ENCODE measurements at regions not wholly inside any gene's neighbourhood (a gene's known extent, or its start where the extent isn't known, plus 50 kb on each side); places are given as distances from the start of the nearest gene placed in this dataset.
"Not testable (repeated sequence)": the region's sequence is repeated elsewhere in the genome, so short reads cannot be mapped to it uniquely, and the experiment has no call there.

DNA sequence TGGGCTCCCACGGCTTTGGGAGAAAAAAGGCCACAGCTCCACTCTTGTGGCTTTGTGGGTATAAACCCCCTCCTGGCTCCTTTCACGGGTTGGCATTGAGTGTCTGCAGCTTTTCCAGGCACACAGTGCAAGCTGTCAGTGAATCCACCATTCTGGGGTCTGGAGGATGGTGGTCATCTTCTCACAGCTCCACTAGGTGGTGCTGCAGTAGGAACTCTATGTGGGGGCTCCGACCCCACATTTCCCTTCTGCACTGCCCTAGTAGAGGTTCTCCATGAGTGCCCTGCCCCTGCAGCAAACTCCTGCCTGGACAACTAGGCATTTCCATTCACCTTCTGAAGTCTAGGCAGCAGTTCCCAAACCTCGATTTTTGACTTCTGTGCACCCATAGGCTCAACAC lies 104.5 kb downstream of the ART5 start:
- not testable (repeated sequence) for H3K27me3 ChIP-seq (ENCODE audit: insufficient read depth); H3K4me3 Mint-ChIP-seq; H3K27ac ChIP-seq (ENCODE audit: low read depth); H3K27me3 Mint-ChIP-seq (ENCODE audit: insufficient read depth, low read depth, poor library complexity); DNase-seq (ENCODE audit: low spot score); ATAC-seq; H3K4me2 ChIP-seq; H3K4me3 ChIP-seq; H3F3A ChIP-seq (replicated peaks; ENCODE audit: low read depth); H3K36me3 ChIP-seq (ENCODE audit: insufficient read depth); H3K4me1 ChIP-seq (ENCODE audit: insufficient read depth); H3K4me1 Mint-ChIP-seq; H3K9me2 ChIP-seq (ENCODE audit: insufficient read depth); H2AFZ ChIP-seq; H3K27ac Mint-ChIP-seq; H4K20me1 ChIP-seq (replicated peaks; ENCODE audit: insufficient read depth); H3K79me2 ChIP-seq (replicated peaks; ENCODE audit: insufficient read depth)
- Mint-ChIP-seq H3K36me3 (ENCODE audit: low read depth) (peaks cover 39% of the 10 kb centered on the region), H3K9me3 (peaks cover 40% of the 10 kb centered on the region)
- TF ChIP-seq, protein P1, sequence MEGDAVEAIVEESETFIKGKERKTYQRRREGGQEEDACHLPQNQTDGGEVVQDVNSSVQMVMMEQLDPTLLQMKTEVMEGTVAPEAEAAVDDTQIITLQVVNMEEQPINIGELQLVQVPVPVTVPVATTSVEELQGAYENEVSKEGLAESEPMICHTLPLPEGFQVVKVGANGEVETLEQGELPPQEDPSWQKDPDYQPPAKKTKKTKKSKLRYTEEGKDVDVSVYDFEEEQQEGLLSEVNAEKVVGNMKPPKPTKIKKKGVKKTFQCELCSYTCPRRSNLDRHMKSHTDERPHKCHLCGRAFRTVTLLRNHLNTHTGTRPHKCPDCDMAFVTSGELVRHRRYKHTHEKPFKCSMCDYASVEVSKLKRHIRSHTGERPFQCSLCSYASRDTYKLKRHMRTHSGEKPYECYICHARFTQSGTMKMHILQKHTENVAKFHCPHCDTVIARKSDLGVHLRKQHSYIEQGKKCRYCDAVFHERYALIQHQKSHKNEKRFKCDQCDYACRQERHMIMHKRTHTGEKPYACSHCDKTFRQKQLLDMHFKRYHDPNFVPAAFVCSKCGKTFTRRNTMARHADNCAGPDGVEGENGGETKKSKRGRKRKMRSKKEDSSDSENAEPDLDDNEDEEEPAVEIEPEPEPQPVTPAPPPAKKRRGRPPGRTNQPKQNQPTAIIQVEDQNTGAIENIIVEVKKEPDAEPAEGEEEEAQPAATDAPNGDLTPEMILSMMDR (conservative IDR thresholded peaks at IDR 0.05; ENCODE audit: low read depth in 2 of 2), result peak; percentile 40 to 47

DNA sequence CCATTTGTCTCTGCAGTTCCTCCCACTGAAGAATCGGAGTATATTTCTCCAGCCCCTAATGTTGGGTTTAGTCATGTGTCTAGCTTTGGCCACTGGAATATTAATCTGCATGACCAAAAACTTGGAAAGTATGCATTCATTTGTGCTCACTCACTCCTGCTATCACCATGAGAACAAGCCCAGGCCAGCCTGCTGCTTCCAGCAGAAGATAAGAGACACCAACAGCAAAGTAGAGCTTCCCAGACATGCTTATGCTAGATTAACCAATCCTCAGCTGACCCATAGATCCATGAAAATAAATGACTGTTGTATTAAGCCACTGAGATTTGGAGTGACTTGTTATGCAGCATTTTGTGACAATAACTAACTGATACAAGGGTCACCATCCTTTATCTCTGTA lies 108.8 kb downstream of the ART5 start:
- H3K4me1 ChIP-seq (ENCODE audit: insufficient read depth); H2AFZ ChIP-seq; H3F3A ChIP-seq (replicated peaks; ENCODE audit: low read depth); H3K27ac Mint-ChIP-seq; H3K27me3 ChIP-seq (ENCODE audit: insufficient read depth); H3K4me3 Mint-ChIP-seq; H4K20me1 ChIP-seq (replicated peaks; ENCODE audit: insufficient read depth); H3K9me2 ChIP-seq (ENCODE audit: insufficient read depth); H3K79me2 ChIP-seq (replicated peaks; ENCODE audit: insufficient read depth); H3K4me2 ChIP-seq; H3K4me3 ChIP-seq; H3K4me1 Mint-ChIP-seq; H3K36me3 ChIP-seq (ENCODE audit: insufficient read depth); H3K27ac ChIP-seq (ENCODE audit: low read depth); ATAC-seq; H3K27me3 Mint-ChIP-seq (ENCODE audit: insufficient read depth, low read depth, poor library complexity); DNase-seq (ENCODE audit: low spot score): not testable (repeated sequence)
- Mint-ChIP-seq H3K36me3 (ENCODE audit: low read depth) (peaks cover 26% of the 10 kb centered on the region), H3K9me3 (peaks cover 23% of the 10 kb centered on the region)

- not testable (repeated sequence) for DNase-seq (ENCODE audit: low spot score); H3K4me3 ChIP-seq; H3K9me3 Mint-ChIP-seq; H3K27me3 Mint-ChIP-seq (ENCODE audit: insufficient read depth, low read depth, poor library complexity); H3K79me2 ChIP-seq (replicated peaks; ENCODE audit: insufficient read depth); H3K27me3 ChIP-seq (ENCODE audit: insufficient read depth); H3K36me3 ChIP-seq (ENCODE audit: insufficient read depth); H4K20me1 ChIP-seq (replicated peaks; ENCODE audit: insufficient read depth); ATAC-seq; H3F3A ChIP-seq (replicated peaks; ENCODE audit: low read depth); H3K4me1 Mint-ChIP-seq; H3K4me2 ChIP-seq; H2AFZ ChIP-seq; H3K27ac Mint-ChIP-seq; H3K36me3 Mint-ChIP-seq (ENCODE audit: low read depth); H3K27ac ChIP-seq (ENCODE audit: low read depth); H3K4me1 ChIP-seq (ENCODE audit: insufficient read depth); H3K9me2 ChIP-seq (ENCODE audit: insufficient read depth); H3K4me3 Mint-ChIP-seq
Measured at GRCh38 chr11:3531280-3531679, 110.5 kb downstream of the ART5 start.

DNA sequence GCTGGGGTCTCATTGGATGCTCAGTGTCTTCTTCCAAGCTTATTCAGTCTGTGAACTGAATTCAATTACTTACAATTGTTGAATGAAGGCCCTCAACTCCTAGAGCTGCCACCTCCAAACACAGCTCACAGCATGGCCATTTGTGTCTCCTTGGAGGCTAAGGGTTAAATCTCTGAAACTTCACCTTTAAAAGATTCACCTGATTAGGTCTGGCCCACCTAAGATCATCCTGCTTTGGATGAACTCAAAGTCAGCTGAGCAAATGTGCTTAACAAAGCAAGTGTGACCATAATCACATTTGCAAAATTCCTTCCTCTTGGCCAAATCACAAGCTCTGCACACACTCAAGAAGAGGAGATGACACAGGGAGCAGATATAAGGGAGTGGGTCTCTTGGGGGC lies 118.2 kb downstream of the ART5 start:
- H3F3A ChIP-seq (replicated peaks; ENCODE audit: low read depth); H3K4me3 ChIP-seq; H4K20me1 ChIP-seq (replicated peaks; ENCODE audit: insufficient read depth); H3K4me1 Mint-ChIP-seq; DNase-seq (ENCODE audit: low spot score); H3K4me1 ChIP-seq (ENCODE audit: insufficient read depth); H3K27ac Mint-ChIP-seq; ATAC-seq; H3K27me3 ChIP-seq (ENCODE audit: insufficient read depth); H3K36me3 ChIP-seq (ENCODE audit: insufficient read depth); H3K27ac ChIP-seq (ENCODE audit: low read depth); H3K79me2 ChIP-seq (replicated peaks; ENCODE audit: insufficient read depth); H3K4me3 Mint-ChIP-seq; H3K4me2 ChIP-seq; H3K27me3 Mint-ChIP-seq (ENCODE audit: insufficient read depth, low read depth, poor library complexity); H2AFZ ChIP-seq; H3K9me2 ChIP-seq (ENCODE audit: insufficient read depth): not testable (repeated sequence)
- peaks cover 27% of the 10 kb centered on the region for H3K36me3 Mint-ChIP-seq (ENCODE audit: low read depth)
- H3K9me3 Mint-ChIP-seq, result peaks cover 27% of the 10 kb centered on the region

GRCh38 chr11:3520905-3521304 lies 120.9 kb downstream of the ART5 start:
- not testable (repeated sequence) for H3K4me1 Mint-ChIP-seq, H2AFZ ChIP-seq

GRCh38 chr11:3519841-3520240 lies 122.0 kb downstream of the ART5 start:
- H3K27ac ChIP-seq (ENCODE audit: low read depth); H3K4me1 ChIP-seq (ENCODE audit: insufficient read depth); H2AFZ ChIP-seq; H4K20me1 ChIP-seq (replicated peaks; ENCODE audit: insufficient read depth); H3K27me3 ChIP-seq (ENCODE audit: insufficient read depth); H3K36me3 ChIP-seq (ENCODE audit: insufficient read depth); H3K4me3 ChIP-seq; H3F3A ChIP-seq (replicated peaks; ENCODE audit: low read depth); DNase-seq (ENCODE audit: low spot score); H3K4me1 Mint-ChIP-seq; ATAC-seq; H3K4me2 ChIP-seq; H3K79me2 ChIP-seq (replicated peaks; ENCODE audit: insufficient read depth); H3K9me2 ChIP-seq (ENCODE audit: insufficient read depth); H3K27me3 Mint-ChIP-seq (ENCODE audit: insufficient read depth, low read depth, poor library complexity); H3K4me3 Mint-ChIP-seq; H3K27ac Mint-ChIP-seq: not testable (repeated sequence)
- Mint-ChIP-seq H3K9me3 (peaks cover 26% of the 10 kb centered on the region), H3K36me3 (ENCODE audit: low read depth) (peaks cover 27% of the 10 kb centered on the region)

More at GRCh38 chr11:3520905-3521304, 120.9 kb downstream of the ART5 start:
- H3K4me2 ChIP-seq; H3K36me3 ChIP-seq (ENCODE audit: insufficient read depth); DNase-seq (ENCODE audit: low spot score); H3K79me2 ChIP-seq (replicated peaks; ENCODE audit: insufficient read depth); H3K4me1 ChIP-seq (ENCODE audit: insufficient read depth); H3K27me3 ChIP-seq (ENCODE audit: insufficient read depth); H3K9me2 ChIP-seq (ENCODE audit: insufficient read depth); H3K4me3 ChIP-seq; H3F3A ChIP-seq (replicated peaks; ENCODE audit: low read depth); ATAC-seq; H3K27me3 Mint-ChIP-seq (ENCODE audit: insufficient read depth, low read depth, poor library complexity); H3K27ac ChIP-seq (ENCODE audit: low read depth); H3K27ac Mint-ChIP-seq; H4K20me1 ChIP-seq (replicated peaks; ENCODE audit: insufficient read depth); H3K4me3 Mint-ChIP-seq: not testable (repeated sequence)
- Mint-ChIP-seq H3K36me3 (ENCODE audit: low read depth) (peaks cover 27% of the 10 kb centered on the region), H3K9me3 (peaks cover 27% of the 10 kb centered on the region)

All from GM23338 (cell line).